Renal cortex interstitium (tissue), 11 donors: ENCODE measurements at regions not wholly inside any gene's neighbourhood (a gene's known extent, or its start where the extent isn't known, plus 50 kb on each side); places are given as distances from the start of the nearest gene placed in this dataset.
"Not testable (repeated sequence)": the region's sequence is repeated elsewhere in the genome, so short reads cannot be mapped to it uniquely, and the experiment has no call there.

Experiments used
- DNase-seq, 11 donors: peaks; one replicate each; pipeline ENCODE4 v3.0.0-alpha.2; 2013; ENCODE audit warnings: low read depth in 9 of 11, low spot score in 4 of 11; ENCODE audit errors: extremely low read depth in 1 of 11

- DNase-seq: no peak
These were observed 572.4 kb upstream of the B3GAT1 start for GRCh38 chr11:134984421-134984820.

GRCh38 chr11:134982432-134982831, 570.4 kb upstream of the B3GAT1 start:
- DNase-seq: not testable (repeated sequence)

DNA sequence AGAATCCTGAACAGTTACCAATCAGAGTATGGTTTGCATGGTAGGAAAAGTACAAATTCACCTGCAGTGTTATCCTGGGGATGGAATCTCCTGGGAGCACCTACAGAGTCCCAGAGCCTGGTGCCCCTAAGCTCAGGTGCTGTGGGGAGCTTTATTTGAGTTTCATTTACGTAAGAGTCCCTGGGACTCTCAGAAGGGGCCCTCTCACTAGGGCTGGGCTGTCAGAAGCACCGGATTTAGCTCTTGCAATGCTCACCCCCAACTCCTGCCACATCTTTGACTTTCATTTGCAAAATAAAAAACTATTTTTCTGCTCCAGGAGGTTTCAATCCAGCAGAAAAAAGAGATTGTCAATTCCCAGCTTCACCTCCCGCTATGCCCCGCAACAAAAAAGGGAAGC, 569.8 kb upstream of the B3GAT1 start:
- no peak for DNase-seq

GRCh38 chr11:134980819-134981710, 569.0 kb upstream of the B3GAT1 start:
- no peak for DNase-seq

- not testable (repeated sequence) for DNase-seq
These were observed 567.0 kb upstream of the B3GAT1 start for GRCh38 chr11:134979089-134979457.

GRCh38 chr11:134978388-134979088, 566.5 kb upstream of the B3GAT1 start:
- no peak for DNase-seq

- DNase-seq: no peak
These were observed 564.5 kb upstream of the B3GAT1 start for GRCh38 chr11:134976551-134976950.

GRCh38 chr11:134975866-134976376, 563.9 kb upstream of the B3GAT1 start:
- DNase-seq: no peak

DNA sequence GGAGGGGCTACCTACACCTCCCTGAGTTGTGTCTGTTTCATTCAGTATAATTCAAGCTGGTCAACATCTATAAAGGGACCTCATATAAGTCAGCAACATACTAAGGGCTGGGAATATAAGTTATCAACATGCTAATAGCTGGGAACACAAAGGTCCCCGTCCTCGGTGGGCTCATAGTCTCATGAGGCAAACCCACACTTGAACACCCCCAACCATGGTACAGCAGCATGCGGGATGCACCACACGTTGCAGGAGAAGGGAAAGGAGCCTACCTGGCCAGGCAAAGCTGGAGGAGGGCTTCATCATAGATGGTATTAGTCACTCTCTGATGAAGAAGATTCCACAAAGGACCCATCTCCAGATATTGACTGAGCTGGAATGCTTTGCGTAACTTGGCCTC, 561.8 kb upstream of the B3GAT1 start:
- DNase-seq: no peak

DNA sequence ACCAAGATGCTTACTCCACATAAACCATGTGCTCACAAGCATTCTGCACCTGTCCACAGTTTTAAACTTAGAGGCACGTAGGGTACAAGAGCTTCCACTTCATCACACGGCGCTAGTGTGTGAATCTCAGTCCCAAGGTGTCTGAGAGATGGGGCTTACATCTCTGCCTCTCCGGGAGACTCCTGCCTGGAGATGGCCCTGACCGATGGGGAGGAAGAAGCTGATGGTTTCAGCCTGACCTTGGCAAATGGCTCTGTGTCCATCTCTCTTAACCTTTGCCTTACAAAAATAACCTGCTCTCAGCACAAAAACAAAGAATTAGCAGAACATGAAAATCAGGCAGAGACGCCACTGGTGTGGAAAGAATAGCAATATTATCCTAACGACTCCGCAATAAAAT, 559.3 kb upstream of the B3GAT1 start:
- no peak for DNase-seq

DNA sequence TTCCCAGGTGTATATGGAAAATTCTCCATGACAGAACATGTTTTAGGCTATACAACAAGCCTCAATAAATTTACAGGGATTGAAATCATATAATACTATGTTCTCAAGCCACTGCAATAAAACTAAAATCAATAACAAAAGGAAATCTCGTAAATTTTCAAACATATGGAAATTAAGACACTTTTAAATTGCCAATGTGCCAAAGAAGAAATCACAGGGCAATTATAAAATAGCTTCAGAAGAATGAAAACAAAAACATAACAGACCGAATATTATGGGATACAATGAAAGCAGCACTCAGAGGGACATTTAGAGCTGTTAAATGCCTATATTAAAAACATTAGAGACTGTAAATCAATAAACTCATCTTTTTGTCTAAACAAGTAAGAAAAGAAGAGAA, 555.7 kb upstream of the B3GAT1 start:
- DNase-seq: no peak

GRCh38 chr11:134961386-134961785, 549.3 kb upstream of the B3GAT1 start:
- not testable (repeated sequence) for DNase-seq

DNA sequence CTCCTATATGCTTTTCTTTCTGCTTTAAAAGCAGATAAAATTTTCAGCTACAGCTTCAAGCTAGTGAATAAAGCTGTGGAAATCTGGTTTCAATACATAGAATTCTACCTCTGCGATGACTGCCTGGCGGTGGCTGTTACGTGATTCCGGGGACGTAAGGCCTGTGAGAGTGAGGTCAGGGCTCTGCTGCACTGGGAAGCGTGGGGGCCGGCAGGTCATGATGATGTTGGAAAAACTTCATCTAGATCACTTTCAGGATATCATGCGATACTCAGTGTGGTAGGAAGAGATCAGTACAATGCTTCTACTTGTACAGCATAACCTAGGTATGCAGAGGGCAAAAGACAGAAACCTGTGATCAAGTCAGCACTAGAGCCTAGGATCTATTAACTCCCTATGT, 546.8 kb upstream of the B3GAT1 start:
- no peak for DNase-seq

DNA sequence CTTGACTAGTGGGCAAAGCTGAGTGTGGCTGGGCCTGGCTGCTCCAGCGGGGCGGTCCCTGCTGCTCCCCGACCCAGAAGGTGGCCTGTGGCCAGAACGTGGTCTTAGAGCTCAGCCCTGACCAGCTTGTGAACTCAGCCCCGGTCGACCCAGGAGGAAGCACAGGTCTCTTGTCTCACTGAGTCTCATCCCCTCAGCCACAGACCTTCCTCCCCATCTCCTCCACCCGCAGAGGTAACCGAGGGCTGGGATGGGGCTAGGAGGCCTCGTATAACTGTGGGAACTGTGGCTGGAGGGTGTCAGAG, 546.2 kb upstream of the B3GAT1 start:
- no peak for DNase-seq

- DNase-seq: no peak
These were observed 545.7 kb upstream of the B3GAT1 start for GRCh38 chr11:134957540-134958335.

GRCh38 chr11:134956450-134957210, 544.6 kb upstream of the B3GAT1 start:
- no peak for DNase-seq

GRCh38 chr11:134955970-134956369, 543.9 kb upstream of the B3GAT1 start:
- not testable (repeated sequence) for DNase-seq

- DNase-seq: no peak
These were observed 543.2 kb upstream of the B3GAT1 start for GRCh38 chr11:134955281-134955680.

DNA sequence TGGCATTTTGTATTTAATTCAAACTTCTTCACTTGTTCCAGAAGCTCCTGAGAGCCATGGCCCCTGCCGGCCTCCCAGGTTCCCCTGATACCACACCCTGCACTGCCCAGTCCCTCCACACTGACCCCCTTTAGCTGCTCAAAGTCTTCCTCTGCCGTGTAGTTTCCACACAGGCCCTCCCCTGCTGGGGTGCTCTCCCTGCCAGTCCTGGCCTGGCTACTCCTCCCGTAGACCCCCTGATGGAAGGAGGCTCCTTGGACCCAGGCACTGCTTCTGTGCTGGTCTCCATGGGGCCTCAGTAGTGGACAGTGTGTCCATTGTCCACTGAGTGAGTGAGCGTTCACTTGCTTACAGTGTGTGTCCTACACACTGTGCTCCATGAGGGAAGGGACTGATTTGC, 542.4 kb upstream of the B3GAT1 start:
- not testable (repeated sequence) for DNase-seq
